ENCODE measurements at regions not wholly inside any gene's neighbourhood (a gene's known extent, or its start where the extent isn't known, plus 50 kb on each side); places are given as distances from the start of the nearest gene placed in this dataset.
A peak's percentile ranks its signal among the peaks of the same experiment; 100 is the strongest.
"Not testable (repeated sequence)": the region's sequence is repeated elsewhere in the genome, so short reads cannot be mapped to it uniquely, and the experiment has no call there.

DNA sequence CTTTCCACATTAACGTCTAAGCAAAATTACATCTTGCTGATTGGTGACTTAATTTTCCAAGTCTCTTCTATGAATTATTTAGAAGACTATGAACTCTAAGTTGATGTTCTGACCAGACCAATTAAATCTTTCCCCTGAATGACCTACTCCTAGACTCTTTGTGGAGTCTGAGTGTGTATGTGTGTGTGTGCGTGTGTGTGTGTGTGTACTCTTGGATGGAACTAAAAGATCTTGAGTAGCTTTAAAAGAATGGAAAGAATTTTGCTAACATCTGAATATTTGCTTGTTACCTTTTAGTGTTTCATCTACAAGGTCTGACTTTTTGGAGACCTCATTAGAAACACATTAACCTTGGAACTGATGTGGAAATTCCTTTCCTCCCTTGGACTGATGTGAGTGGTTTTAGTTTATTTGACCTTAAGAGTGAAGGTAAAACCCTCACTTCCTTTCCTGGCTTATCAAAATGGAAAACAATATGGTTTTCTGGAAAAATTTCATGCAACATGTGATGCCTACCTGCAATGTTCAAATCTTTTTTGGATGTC is 257.1 kb downstream of the GATA3 start:
- no peak for DNase-seq (ENCODE audit: low read depth)

- no peak for DNase-seq (ENCODE audit: low read depth)
Measured at GRCh38 chr10:8312079-8312478, 257.6 kb downstream of the GATA3 start.

DNA sequence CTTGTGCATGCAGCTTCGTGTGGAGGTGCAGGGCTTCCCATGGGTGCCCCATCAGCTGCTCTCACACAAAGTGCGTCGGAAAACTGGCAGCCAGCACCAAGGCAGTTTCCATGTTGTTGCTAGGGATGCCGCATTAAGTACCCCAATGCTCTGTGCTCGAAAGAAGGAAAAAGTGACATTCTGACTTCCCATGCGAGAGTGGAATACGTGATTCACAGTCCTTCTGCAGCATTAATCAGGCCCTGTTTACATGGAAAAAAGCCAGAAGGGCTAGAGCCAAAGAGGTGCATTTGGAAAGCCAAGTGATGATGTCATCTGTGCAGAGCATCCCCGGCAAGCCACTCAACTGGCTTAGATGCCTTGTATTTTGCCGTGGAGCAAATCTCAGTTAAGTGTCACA is 258.3 kb downstream of the GATA3 start:
- no peak for DNase-seq (ENCODE audit: low read depth)

GRCh38 chr10:8314486-8314885 is 260.0 kb downstream of the GATA3 start:
- no peak for DNase-seq (ENCODE audit: low read depth)

GRCh38 chr10:8315619-8316021 is 261.1 kb downstream of the GATA3 start:
- DNase-seq (ENCODE audit: low read depth), result no peak

GRCh38 chr10:8316284-8316683 is 261.8 kb downstream of the GATA3 start:
- no peak for DNase-seq (ENCODE audit: low read depth)

DNA sequence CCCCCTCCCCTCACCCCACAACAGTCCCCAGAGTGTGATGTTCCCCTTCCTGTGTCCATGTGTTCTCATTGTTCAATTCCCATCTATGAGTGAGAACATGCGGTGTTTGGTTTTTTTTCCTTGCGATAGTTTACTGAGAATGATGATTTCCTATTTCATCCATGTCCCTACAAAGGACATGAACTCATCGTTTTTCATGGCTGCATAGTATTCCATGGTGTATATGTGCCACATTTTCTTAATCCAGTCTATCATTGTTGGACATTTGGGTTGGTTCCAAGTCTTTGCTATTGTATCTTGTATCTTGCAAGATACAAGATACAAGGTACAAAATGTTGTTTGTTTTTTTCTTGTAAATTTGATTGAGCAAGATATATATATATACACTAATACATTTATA is 263.9 kb downstream of the GATA3 start:
- DNase-seq (ENCODE audit: low read depth), result not testable (repeated sequence)

DNA sequence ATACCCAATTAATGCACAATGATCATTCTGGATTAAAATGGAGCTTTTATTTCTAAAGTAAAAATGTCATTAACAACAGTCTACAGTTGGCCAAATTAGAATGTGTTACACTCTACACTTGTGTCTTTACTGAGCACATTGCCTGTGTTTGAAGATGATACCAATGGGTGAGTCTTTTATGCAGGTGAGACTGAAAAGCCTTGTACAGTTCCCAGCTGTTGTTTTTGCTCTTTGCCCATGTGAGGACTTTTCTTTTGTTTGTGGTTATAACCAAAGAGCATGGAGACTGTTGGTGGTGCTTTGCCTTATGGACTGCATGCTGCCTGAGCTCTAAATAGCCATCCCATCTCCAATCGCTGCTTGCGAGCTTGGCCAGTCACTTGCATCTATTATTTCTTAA is 264.5 kb downstream of the GATA3 start:
- DNase-seq (ENCODE audit: low read depth), result no peak

DNA sequence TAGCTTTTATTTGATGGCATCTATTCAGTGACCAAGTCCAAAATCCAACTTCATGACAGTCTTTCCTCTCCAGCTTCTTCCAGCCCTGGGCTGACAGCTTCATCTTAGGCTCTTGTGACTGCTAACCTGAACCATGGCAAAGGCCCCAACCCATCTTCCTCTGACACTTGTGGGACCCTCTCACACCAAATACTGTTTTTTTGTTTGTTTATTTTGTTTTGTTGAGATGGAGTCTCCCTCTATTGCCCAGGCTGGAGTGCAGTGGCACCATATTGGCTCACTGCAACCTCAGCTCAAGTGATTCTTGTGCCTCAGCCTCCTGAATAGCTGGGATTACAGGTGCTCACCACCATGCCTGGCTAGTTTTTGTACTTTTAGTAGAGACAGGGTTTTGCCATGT is 265.2 kb downstream of the GATA3 start:
- no peak for DNase-seq (ENCODE audit: low read depth)

GRCh38 chr10:8321990-8322389 is 267.5 kb downstream of the GATA3 start:
- DNase-seq (ENCODE audit: low read depth), result no peak

GRCh38 chr10:8323428-8324054 is 269.1 kb downstream of the GATA3 start:
- DNase-seq (ENCODE audit: low read depth), result no peak

DNA sequence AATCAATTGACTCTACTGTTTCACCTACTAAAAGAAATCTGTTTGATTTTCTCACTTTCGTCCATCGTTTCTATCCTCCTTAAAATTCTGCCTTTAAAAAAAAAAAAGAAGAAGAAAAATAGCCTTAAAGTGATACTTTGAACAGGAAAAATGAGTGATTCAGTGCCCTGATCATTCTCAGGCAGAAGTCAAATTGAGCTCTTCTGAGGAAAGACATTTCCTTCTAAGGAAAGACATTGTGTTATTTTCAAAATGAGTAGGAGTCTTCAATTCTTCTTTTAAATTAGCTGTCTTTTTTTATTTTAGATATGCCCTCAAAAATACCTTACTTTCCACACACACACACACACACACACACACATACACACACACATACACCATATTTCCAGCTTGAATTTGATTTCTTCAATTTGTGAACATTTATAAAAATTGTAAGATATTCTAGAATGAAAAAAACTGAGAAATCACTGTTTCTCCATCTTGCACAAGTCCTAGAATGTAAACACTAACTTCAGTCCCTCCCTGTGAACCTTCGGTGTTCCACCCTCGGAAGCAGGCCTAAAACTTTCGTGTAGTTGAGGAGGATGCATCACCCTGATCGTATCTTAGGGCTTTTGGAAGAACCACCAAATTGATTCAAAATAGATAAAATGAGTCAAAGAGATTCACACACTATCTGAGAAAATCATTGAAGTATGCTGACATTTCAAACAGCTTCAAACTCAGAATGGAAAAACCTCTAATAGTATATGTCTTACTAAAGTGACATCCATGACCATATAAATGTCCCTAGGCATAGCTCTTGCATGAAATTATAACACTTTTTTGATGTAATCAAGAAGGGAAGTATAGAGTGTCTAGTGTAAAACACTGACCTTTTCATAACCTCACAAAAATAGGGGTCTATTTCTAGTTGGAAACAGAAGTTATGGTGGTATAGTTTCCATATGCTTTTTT is 270.8 kb downstream of the GATA3 start:
- DNase-seq (ENCODE audit: low read depth), result no peak

DNA sequence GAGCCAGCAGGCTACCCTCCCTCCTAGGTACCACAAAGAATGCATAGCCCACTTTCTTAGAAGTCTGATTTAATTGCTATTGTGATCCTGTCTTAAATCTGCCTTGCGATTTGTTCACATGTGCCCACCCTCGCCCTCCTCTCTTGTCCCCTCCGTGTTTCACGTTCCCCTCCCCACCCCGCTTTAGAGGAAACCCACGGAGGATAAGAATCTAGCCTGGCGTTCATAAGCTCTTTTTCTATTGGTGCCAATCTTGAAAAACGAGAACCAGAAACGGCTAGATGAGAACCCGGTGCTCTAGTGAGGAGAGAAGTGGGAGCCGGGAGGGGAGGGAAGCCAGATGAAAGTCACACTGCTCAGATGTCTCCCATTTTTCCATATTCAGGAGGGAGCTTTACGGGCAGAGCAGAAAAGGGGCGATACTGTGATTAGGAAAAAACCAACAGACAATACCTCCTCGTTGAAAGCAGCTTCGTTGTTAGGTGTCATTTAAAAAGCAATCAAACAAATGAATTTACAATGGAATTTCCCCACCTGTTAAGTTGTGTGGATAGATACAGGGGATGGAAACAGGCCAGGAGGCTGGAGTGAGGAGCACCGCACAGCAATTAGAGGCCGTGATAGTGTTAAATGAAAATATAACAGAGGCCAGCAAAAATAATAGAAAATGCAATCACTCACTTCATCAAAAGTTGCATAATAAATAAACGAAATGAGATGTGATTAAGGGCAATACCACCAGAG is 272.1 kb downstream of the GATA3 start:
- no peak for DNase-seq (ENCODE audit: low read depth)

DNA sequence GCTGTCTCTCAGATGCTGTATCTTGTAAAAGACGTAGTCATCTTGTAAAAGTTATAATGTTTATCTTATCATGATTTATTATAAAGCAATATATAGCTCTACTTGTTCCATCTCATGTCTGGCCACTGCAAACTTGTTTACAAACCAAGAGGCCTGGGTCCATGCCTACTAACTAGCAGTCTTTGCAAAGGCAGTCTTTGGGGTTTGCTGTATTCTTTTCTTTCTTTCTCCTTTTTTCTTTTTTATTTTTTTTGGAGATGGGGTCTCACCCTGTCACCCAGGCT is 272.6 kb downstream of the GATA3 start:
- DNase-seq (ENCODE audit: low read depth), result no peak

GRCh38 chr10:8331387-8331786 is 276.9 kb downstream of the GATA3 start:
- no peak for DNase-seq (ENCODE audit: low read depth)

DNA sequence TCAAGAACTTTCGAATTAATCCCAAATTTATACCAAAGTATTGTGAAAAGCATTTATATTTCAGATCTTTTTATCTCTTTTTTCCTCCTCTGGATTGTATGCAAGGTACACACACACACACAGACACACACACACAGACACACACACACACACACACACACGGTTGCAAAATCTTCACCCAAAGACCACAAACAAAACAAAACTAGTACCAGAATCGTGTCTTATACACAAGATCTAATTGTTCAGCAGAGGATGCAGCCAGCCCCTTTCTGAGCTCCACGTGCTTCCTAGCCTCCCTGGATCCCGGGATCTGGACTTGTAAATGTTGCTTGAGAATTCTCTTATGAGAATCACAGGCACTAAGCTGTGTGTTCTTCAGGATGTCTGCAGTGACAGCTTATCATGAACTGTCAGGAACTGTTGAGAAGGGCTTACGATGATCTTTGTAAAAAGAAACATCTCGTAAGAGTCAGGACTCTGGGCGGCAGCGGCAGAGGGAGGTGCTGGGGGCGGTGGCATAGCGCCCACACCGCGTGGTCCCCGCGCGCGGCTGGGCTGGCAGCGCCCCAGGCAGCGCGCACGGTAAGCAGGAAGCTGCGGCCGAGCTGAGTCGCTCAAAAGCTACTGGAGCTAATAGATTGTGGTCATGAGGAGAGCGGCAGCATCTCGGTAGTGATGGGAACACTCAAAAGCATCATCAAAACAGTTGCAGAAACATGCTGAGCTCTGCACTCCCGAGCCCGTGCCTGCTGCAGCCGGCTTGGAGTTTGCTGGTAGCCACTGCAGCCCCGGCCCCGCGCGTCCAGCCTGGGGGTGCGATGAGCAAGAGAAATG is 277.6 kb downstream of the GATA3 start:
- DNase-seq (ENCODE audit: low read depth), result peak; percentile 58

GRCh38 chr10:8332730-8333111 is 278.2 kb downstream of the GATA3 start:
- no peak for DNase-seq (ENCODE audit: low read depth)

DNA sequence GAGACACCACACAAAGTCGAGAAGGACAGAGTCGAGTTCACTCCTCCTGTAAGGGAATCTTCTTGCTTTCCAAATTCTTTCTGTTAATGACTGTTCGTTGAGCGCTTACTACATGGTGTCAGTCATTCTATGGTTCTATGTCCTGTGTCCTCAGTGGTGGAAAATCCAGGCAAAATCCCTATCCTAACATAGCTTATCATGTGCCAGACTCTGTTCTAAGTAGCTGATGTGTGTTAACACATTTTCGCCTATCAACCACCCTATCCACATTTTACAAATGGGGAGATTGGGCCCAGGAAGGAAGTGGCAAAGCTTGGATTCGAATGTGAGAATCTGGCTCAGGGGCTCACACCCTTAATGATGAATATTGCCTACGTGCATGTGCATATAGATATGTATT is 280.1 kb downstream of the GATA3 start:
- no peak for DNase-seq (ENCODE audit: low read depth)

GRCh38 chr10:8336629-8337331 is 282.3 kb downstream of the GATA3 start:
- no peak for DNase-seq (ENCODE audit: low read depth)

DNA sequence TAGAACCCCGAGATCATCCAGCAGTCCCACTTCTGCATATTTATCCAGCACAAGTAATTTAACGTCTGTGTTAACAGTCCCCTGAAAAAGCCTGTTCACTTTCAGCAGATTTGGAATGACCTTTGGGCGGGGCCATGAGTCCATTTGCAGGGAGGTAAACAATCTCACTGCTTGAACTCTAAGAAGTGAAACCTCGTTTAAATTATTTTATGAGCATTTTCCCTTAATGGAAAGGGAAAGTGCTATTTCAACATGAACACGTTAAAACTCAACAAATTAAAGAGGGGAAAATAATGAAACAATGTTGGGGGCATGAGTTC is 282.8 kb downstream of the GATA3 start:
- DNase-seq (ENCODE audit: low read depth), result no peak

DNA sequence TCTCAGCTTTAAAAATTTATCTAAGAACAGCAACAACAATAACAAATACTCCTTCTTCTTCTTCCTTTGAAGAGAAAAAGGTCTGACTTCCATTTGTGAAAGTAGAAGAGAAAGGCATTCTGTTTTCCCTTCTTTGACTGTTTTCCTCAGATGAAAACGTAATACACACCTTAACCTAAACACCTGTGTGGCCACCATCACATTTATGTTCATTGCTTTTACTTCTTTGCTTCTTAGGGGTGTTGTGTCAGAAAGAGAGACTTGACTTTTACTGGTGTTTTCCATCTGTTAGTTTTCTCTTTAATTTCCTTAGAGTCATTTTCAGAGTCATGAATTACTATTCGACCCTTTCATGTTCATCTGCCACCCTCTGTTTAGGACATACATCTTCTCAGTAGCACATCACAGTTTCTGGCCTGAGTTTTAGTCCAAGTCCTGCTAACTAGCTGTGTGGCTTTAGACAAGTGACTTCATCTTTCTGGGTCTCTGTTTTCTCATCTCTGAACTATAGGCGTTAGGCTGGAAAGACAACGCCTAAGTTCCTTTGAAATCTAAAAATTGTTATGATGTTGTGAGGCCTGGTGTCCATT is 283.8 kb downstream of the GATA3 start:
- DNase-seq (ENCODE audit: low read depth), result no peak
